GM18520 (cell line): ENCODE measurements at regions not wholly inside any gene's neighbourhood (a gene's known extent, or its start where the extent isn't known, plus 50 kb on each side); places are given as distances from the start of the nearest gene placed in this dataset.
"Not testable (repeated sequence)": the region's sequence is repeated elsewhere in the genome, so short reads cannot be mapped to it uniquely, and the experiment has no call there.

Experiments used
- ATAC-seq: cut with Tn5 transposase; IDR thresholded peaks from one replicate; pipeline ENCODE4 v1.9.1; 2021; ENCODE audit not compliant: unreplicated experiment

DNA sequence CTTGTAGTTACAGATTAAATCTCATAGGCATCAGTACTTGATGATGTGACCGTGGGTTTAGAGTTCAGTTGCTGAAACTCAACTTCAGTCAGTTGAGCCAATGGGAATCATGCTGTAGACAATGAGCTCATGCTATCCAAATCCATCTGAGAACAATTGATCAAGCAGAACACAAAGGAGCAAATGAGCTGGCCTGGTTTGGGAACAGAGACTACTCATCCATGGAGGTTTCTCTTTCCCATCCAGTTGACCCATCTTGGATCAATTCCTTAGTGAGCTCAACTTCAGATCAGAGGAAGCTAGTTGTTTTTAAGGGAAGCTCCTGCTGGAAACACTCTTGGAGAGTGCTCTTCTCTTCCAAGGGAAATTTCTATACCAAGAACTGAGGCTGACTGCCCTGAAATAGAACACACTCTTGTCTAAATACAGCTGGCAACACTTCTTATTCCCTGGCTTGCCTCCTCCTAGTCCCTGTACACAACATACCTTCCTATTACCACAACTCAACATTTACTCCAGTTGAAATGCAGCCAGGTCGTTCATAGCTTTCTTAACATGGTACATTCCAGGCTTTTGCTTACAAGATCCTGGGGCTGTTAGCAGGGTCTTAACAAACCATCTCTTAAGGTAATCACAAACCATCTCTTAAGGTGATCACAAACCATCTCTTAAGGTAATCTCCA lies 203.9 kb upstream of the PRDM1 start:
- ATAC-seq: no peak

DNA sequence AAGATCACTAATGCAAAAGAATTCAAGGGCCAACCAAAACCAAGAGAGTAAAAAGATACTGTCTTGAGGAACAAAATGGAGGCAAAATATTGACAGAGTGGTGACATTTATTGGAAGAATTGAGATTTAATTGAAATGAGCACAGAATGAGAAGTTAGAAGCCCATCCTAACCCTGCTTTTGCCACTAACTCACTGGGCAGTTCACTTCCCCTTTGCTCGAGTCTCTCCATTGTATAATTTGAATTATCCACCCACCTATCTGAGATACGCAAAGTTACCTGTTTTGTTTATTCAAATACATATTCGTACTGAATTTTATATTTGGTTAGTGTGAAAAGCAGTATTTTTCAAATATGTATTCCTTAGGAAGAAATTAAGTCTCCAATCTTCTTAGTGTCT lies 204.5 kb upstream of the PRDM1 start:
- ATAC-seq: no peak

DNA sequence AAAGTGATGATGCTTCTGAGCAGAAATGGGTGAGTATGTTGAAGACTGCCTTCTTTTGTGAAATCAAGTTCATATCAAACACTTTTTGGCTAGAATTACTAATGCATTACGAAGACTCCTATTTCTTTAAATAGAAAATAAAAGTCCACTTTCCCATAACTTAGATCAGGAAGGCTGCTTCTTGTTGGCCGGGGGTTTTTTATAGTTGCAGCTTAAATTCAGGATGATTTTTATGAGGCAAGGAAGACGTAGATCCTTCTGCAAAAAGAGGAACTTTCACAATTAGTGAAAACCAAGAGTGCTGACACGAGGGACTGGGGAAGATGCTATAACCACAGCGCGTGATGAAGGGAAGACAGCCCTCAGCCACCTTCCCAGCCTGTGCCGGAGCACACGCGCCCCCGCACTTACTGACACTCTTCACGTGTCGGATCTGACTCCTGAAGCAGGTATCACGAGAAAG lies 206.1 kb upstream of the PRDM1 start:
- no peak for ATAC-seq

DNA sequence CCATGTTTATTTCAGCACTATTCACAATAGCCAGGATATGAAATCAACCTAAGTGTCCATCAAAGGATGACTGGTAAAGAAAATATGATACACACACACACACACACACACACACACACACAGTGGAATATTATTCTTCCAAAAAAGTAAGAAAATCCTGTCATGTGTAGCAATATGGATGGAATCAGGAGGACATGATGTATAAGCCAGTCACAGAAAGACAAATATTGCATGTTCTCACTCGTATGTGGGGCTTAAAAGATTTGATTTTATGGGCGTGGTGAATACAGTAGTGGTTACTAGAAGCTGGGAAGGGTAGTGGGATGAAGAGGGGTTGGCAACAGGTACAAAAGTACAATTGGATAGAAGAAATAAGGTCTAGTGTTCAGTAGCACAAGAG lies 207.0 kb upstream of the PRDM1 start:
- ATAC-seq: no peak

DNA sequence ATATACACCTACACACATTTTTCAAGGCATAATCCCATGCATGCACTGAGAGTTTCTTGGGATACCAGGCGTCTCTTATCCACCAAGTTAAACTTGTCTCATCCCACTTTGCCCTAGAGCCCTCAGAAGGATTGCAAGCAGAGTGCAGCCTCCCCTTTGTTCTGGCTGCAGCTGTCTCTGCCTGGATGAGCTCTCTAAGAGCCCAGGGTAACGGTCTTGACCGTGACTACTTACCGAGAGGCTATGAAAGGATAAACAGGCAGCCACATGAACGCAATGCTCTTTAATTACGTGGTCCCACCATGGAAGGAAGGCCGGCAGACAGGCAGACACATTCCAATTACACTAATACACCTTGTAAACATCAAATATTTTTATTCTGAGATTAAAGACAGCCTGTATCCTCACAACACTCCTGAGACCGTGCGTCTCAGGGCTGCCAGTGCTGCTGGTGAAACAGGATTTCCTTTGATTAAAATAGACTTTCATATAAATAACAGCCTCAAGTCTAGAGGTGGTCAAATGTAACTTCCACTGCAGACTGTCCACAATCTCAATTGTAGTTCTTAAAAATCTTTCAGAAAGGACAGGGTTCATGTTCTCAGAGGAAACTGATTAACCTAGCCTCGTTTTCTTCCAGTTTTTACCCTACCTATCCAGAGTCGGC lies 210.0 kb upstream of the PRDM1 start:
- no peak for ATAC-seq

DNA sequence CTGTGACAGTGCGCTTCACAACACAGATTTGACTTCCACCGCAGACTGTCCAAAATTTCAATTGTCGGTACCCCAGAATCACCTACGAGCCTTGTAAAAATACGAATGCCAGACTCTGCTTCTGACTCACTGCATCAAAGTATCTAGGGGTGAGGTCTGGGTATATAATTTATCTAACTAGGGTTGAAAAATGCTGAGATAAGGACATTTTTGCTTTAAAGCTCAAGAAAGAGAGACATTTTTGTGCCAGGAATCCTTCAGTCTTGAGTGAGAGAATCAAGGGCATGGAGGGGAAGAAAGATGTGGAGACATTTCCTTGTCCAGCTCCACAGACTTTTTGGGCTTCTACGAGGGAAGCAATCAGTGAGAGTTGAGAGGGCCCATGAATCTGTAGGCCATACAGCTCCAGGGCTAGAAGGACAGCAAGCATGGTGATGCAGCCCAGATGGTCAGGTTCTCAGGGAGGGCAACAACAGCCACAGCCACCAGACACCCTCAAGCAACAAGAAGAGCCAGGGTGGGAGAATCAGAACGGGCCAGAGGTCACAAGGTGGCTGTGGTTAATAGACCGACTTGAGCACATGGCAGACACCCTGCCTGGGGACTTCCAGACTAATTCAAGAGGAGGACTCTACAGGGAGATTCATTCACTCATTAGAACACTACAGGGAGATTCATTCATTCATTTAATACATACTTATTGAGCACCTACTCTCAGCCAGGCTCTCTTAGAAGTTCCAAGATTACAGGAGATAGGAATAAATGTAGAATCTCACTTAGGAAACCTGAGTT lies 211.1 kb upstream of the PRDM1 start:
- ATAC-seq: no peak

DNA sequence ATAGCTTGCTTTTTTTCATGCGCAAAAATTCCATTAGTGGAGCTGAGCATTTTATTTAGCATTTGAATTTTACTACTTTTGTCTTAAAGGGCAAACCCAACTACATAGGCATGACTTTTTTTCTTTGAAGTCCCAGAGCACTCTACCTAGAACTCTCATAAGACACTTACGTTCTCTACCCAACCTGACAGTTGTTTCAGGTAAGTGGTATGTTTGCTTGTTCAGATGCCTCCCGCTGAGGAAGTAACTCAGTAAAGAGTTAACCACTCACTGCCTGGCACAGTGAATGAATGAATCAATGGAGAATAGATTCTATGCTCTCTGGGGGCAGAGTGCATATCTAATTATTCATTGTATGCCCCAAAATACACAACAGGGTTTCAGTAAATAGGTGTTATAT lies 212.3 kb upstream of the PRDM1 start:
- no peak for ATAC-seq

DNA sequence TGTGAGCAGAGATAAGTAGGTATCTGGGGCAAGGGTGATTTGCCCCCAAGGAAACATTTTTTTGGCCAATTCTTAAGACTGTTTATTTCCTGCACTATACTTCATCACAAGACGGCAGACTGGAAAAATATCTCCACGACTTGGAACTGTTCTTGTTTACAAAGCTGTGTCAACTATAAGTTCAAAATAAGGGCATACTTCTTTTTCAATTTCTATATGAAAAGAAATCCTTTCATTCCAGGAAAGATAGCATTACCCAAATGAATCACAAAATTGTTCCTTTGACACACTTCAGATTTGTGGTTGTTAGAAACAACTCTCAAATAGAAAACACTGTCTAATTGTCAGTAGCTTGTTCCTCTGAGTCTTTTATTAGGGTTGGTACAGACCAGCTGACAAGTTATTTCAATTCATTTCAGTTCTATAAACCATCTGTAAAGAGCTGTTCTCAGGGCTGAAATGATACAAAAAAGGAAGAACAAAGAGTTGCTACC lies 212.9 kb upstream of the PRDM1 start:
- no peak for ATAC-seq

DNA sequence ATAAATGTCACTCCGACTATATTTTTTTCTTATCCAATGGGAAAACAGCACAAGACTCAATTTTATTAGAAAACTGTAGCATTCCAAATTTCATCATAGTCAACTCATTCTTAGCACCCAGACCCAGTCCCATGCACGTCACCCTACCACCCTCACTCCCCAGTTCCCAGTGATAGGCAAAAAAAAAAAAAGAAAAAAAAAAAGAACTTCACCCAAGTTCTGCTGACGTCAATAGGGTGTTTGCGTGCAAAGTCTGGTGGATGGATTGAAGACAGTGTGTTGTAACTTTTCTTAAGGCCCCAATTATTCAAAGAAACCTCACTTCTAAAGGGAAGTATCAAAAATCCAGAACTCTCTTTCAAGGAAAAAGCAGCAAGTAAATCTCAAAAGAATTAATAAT lies 213.9 kb upstream of the PRDM1 start:
- ATAC-seq: no peak

DNA sequence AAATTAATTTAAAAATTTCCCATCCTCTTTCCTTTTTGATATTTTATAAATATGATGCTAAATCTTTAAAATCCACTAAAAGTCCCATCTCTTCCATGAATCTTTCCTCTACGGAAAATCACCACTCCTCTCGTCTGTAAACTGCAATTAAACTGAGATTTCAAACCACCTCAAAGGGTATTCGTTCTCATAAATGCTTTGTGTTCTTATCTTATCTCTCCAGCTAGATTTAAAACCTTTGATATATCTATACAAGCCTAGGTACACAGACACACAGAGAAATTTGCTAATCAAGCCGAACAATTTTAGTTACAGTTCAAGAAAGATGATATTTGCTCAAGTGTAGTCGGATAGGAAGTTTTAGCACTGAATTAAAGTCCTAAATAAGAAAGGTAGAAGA lies 214.6 kb upstream of the PRDM1 start:
- ATAC-seq: no peak

DNA sequence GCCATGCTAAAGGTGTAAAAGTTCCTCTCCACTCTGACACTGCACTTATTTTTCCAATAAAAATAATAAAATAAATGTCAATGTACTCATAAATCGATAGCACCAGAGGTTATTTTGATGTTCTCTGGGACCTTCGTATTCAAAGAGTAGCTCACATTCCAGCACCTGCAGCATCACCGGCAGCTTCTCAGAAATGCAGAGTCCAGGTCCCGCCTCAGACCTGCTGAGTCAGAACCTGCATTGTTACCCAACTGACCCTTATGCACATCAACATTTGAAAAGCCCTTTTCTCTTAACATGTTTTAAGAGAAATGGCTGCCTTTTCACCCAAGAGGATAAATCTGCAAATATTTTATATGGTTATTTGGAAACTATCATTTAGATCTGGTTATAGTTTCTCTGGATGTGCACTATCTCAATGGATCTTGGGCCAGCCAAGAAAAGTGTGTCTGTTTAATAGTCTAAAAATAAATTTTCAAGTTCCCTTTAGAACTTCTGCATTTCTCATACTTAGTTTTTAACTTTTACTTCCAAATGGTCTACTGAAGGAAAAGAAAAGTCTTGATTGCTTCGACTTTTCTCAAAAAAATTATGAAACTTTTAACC lies 216.2 kb upstream of the PRDM1 start:
- no peak for ATAC-seq

DNA sequence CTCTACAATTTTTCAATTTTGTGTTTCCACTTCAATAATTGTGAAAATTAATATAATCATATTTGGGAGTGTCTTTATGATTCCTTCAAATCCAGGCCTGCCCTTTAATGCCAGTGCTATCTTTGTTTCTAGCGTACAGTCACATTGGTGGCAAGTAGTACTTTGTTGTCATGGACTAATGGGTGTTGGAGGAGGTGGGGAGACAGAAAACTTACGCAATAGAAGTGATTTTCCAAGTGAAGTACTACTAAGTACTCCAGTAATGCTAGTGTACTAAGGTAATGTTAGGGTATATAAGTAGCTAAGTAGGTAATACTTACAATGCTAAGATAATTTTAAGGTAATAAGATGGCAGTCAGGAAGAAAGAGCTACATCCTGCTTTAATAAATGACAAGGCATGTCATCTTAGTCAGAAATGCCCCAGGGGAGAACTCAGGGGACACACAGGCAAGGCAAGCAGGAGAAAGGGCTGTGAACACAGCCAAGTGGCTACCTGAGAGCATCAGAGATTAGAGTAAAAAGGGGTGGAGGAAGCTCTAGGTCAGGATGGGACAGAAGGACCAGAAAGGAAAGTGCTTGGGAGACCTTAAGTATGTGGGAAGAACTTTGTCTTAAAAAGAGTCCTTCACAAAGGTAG lies 217.2 kb upstream of the PRDM1 start:
- no peak for ATAC-seq

DNA sequence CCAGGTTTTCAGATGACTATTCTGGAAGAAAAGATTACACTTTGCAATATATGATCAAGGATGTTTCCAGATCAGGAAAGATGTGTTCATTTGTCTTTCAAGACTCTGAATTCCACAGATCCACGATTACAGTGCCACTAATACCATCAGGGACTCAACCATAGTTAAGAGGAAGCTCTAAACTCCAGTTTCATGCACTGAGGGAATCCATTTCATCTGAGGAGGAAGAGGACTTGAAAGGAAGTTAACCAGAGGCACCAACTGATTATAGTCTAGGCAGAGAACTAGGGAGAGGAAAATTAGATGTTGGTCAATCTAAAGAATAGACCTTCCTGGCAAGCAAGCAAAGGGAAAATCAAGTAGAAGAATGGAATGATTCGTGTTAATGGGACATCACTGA lies 218.3 kb upstream of the PRDM1 start:
- no peak for ATAC-seq

DNA sequence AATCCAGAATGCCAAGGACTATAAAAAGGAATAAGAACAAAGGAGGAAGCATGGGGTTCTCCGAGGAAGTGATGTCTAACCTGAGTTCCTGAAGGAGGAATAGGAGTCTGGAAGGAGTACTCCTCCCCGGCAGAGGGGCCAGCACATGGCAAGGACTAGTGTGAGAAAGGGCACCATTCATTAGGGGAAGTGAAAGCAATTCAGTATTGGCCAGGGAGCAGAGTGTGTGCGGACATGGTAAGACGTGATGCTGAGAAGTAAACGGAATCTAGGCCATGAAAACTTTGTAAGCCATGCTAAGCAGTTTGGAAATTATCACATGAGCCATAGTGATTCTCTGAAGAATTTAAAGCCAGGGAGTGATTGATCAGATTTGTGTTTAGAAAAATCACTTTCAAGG lies 218.9 kb upstream of the PRDM1 start:
- no peak for ATAC-seq

DNA sequence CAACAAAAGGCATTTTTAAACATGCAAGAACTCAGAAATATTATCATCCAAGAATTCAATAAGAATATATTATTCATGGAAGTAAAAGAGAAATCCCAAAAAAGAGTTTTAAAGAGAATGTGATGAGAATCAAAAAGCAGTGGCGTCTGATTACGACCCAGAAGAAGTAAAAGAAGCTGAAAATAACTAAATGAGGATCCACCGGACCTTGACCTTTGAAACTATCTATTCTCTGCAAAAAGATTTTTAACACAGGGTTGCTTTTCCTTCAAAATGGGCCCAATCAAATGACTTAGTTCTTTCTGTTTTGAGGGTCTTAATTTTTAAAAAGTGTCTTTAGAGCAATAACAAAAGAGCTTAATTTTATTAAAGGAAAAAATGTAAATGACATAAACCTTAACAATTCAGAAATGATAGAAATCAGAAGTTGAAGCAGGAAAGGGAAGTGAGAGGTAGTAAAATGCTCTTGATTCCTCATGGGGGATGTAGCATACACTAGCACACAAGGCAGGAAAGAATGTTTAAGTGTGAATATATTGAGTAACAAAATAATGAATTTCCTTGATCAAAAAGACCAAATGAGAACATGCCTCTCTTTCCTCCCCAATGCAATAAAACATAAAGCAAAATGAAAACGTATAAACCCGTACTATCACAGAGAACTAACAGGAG lies 223.1 kb upstream of the PRDM1 start:
- no peak for ATAC-seq

DNA sequence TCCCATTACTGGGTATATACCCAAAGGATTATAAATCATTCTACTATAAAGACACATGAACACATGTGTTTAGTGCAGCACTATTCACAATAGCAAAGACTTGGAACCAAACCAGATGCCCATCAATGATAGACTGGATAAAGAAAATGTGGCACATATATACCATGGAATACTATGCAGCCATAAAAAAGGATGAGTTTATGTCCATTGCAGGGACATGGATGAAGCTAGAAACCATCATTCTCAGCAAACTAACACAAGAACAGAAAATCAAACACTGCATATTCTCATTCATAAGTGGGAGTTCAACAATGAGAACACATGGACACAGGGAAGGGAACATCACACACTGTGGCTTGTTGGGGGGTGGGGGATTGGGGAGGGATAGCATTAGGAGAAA lies 225.2 kb upstream of the PRDM1 start:
- ATAC-seq: not testable (repeated sequence)

DNA sequence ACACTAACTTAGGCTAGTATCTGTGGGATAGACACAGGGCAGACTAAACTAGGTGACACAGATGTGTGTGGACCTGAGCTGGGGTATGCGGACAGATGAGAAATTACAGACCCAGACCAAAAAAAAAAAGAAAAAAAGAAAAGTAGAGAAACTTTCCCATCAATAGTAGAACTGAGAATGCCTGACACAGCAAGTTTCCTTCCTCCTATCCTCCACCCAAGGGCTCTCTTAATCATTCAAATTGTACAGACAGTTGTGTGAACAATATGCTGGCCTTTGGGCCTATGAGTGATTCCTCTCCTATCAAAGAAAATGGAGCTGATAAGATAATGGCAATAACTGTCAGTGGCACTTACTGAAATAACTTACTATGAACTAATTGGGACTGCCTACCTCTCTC lies 226.7 kb upstream of the PRDM1 start:
- no peak for ATAC-seq

DNA sequence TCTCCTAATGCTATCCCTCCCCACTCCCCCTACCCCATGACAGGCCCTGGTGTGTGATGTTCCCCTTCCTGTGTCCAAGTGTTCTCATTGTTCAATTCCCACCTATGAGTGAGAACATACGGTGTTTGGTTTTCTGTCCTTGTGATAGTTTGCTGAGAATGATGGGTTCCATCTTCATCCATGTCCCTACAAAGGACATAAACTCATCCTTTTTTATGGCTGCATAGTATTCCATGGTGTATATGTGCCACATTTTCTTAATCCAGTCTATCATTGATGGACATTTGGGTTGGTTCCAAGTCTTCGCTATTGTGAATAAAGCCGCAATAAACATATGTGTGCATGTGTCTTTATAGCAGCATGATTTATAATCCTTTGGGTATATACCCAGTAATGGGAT lies 227.5 kb upstream of the PRDM1 start:
- not testable (repeated sequence) for ATAC-seq

DNA sequence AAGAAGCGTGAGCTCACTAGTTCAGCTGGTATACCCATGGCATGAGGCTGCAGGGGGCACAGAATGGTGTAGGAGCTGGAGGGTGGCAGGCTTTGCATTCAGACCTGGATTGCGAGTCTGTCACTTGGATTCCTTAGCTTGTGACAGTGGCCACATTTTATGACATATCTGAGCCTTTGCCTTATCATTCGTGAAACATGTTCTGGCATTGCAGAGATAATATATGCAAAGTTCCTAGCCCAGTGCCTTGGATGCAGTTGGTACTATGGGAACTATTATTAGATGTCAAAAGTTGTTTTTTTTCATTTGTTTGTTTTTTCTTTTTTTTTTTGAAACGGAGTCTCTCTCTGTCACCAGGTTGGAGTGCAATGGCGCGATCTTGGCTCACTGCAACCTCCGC lies 230.7 kb upstream of the PRDM1 start:
- no peak for ATAC-seq

DNA sequence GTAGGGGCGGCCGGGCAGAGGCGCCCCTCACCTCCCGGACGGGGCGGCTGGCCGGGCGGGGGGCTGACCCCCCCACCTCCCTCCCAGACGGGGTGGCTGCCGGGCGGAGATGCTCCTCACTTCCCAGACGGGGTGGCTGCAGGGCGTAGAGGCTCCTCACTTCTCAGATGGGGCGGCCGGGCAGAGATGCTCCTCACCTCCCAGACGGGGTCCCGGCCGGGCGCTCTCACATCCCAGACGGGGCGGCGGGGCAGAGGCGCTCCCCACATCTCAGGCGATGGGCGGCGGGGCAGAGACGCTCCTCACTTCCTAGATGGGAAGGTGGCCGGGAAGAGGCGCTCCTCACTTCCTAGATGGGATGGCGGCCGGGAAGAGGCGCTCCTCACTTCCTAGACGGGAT lies 232.2 kb upstream of the PRDM1 start:
- not testable (repeated sequence) for ATAC-seq
